ENCODE measurements at regions not wholly inside any gene's neighbourhood (a gene's known extent, or its start where the extent isn't known, plus 50 kb on each side); places are given as distances from the start of the nearest gene placed in this dataset.

GRCh38 chr1:30287976-30288375 is 435.4 kb downstream of the MATN1 start:
- BruUV-seq (replicated peaks) = no TSS peak
- ATAC-seq = no peak
- Histone ChIP-seq H3K9ac (ENCODE audit: insufficient read depth, low read depth, low read length) (no peak overlapping the region), H3K4me1 (ENCODE audit: insufficient read depth, low read length) (no peaks in the 10 kb centered on the region), H3K79me2 (ENCODE audit: insufficient read depth, low read length) (no peaks in the 10 kb centered on the region), H3K27ac (ENCODE audit: extremely low read length, insufficient read depth, low read length) (no peak overlapping the region), H3K27me3 (ENCODE audit: control insufficient read depth in 1 of 2, insufficient read depth in 2 of 2, low read length in 2 of 2) (no peaks in the 10 kb centered on the region), H4K20me1 (ENCODE audit: insufficient read depth, low read length) (no peaks in the 10 kb centered on the region), H3K4me2 (ENCODE audit: low read depth, low read length) (no peak overlapping the region), H3K4me3 (replicated peaks in 1 of 3; ENCODE audit: insufficient read depth in 1 of 3, low read depth in 2 of 3, low read length in 3 of 3) (no peak overlapping the region), H3K9me3 (ENCODE audit: low read length) (no peaks in the 10 kb centered on the region), H3K36me3 (replicated peaks in 1 of 2; ENCODE audit: control insufficient read depth in 1 of 2, insufficient read depth in 2 of 2, low read length in 2 of 2) (no peaks in the 10 kb centered on the region), H2AFZ (ENCODE audit: low read length) (no peak overlapping the region)
- no peak for FAIRE-seq
- WGBS (ENCODE audit: low lambda C conversion rate) = 2% methylated on average over 4 of the region's 8 CpGs
- in situ Hi-C loops (cut with HindIII; ENCODE audit: extremely low pct_ligation_motif_present, low pct_unique_long_range_greater_than_20kb) (no loop called here), intact Hi-C loops (cut with micrococcal nuclease; ENCODE audit: unreplicated experiment) (no loop called here)
- TF ChIP-seq ZNF513 (CRISPR knock-in tag; conservative IDR thresholded peaks at IDR 0.05) = no peak
- no peak for TF ChIP-seq ZSCAN21 (CRISPR knock-in tag; IDR thresholded peaks at IDR 0.05; ENCODE audit: borderline replicate concordance)
- no peak for TF ChIP-seq STAT5B (CRISPR knock-in tag; IDR thresholded peaks at IDR 0.05)
- no peak for TF ChIP-seq BCL3 (CRISPR knock-in tag; IDR thresholded peaks at IDR 0.05)
- no peak for TF ChIP-seq ZNF44 (CRISPR knock-in tag; IDR thresholded peaks at IDR 0.05)
- TF ChIP-seq ZNF225 (CRISPR knock-in tag; IDR thresholded peaks at IDR 0.05) = no peak
- no peak for TF ChIP-seq MAFG (CRISPR knock-in tag; IDR thresholded peaks at IDR 0.05)
- TF ChIP-seq ZNF615 (CRISPR knock-in tag; IDR thresholded peaks at IDR 0.05; ENCODE audit: borderline replicate concordance) = no peak
- no peak for TF ChIP-seq ZFP36 (IDR thresholded peaks at IDR 0.05; ENCODE audit: borderline replicate concordance, low read depth, low read length, partially characterized antibody)
- TF ChIP-seq ZNF761 (CRISPR knock-in tag; conservative IDR thresholded peaks at IDR 0.05) = no peak
- TF ChIP-seq MLLT10 (CRISPR knock-in tag; IDR thresholded peaks at IDR 0.05) = no peak
- TF ChIP-seq ZNF354B (CRISPR knock-in tag; IDR thresholded peaks at IDR 0.05) = no peak
- TF ChIP-seq MLXIP (CRISPR knock-in tag; IDR thresholded peaks at IDR 0.05; ENCODE audit: borderline replicate concordance) = no peak
- POLR2A ChIA-PET = no interaction called here
- CTCF ChIA-PET (ENCODE audit: low intra/inter-chr PET ratio, low total read pairs) = no interaction called here
- DNase-seq (ENCODE audit: low spot score) = no peak
